HG03571 (cell line): ENCODE measurements at regions not wholly inside any gene's neighbourhood (a gene's known extent, or its start where the extent isn't known, plus 50 kb on each side); places are given as distances from the start of the nearest gene placed in this dataset.

Experiments used
- ATAC-seq: cut with Tn5 transposase; IDR thresholded peaks from one replicate; pipeline ENCODE4 v1.9.1; 2021; ENCODE audit not compliant: unreplicated experiment

DNA sequence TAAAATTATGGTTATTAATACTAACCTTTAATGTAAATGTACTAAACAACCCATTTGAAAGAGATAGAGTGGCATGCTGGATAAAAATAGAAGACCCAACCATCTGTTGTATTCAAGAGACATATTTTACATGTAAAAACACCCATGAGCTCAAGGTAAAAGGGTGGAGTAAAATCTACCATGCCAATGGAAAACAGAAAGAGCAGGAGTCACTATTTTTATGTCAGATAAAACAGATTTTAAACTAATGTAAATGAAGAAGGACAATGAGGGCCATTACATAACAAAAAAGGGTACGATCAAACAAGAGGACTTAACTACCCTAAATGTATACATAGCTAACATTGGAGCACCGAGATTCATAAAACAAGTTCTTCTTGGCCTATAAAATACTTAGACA is 66.3 kb downstream of the ITM2A start:
- ATAC-seq = no peak

DNA sequence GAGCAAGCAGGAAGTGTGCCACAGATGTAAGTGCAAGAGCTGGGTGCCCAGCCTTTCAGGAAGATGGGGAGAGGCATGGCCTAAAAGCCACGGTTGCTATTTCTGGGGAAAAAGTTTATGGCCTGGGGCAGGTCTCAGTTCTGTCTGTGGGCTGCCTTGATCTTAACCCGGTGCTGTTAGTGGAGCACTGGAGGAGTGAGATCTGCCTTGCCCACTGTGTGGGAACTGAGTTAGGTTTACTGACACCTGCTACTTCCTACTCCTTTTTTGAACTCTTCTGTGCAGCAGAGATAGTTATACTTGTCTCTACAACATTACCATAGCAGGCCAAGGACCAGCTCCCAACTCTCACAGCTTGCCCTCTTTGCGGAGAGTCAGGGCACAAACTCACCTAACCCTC is 76.5 kb downstream of the ITM2A start:
- no peak for ATAC-seq

DNA sequence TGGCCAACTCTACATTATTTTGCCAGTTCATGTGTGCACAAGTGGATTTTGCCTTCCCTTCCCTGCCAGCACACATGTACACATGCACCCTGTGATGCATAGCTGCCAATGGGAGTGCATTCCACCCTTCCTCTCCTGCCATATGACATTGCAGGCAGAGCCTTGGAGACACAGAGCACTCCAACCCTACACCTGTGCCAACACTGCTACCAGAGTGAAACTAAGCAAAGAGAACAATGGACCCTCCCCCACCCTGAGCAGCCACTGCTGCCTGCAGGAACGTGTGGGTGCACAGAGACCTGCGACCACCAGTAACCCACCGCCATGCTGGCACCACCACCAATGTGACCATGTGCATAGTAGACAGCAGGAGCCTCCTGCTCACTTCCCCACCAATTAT is 78.4 kb downstream of the ITM2A start:
- no peak for ATAC-seq

DNA sequence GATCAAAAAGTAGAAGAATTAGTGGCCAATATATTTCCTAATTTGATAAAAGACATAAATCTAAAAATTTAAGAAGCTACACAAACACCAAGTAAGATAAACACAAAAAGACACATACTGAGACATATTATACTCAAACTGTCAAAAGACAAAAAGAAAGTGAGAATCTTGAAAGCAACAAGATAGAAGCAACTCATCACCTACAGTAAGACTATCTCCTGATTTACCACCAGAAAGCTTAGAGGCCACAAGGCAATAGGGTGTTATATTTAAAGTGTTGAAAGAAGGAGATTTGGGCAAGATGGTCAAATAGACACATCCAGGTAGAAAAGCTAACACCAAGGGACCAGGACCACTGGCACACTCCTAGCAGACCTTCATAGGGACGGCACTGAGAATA is 79.4 kb downstream of the ITM2A start:
- ATAC-seq = no peak

DNA sequence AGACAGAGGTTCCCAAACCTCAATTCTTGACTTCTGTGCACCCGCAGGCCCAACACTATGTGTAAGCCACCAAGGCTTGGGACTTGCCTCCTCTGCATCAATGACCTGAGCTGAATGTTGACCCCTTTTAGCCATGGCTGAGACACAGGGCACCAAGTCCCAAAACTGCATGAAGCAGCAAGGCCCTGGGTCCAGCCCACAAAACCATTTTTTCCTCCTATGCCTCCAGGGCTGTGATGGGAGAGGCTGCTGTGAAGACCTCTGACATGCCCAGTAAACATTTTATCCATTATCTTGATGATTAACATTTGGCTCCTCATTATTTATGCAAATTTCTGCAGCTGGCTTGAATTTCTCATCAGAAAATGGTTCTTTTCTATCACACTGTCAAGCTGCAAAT is 85.4 kb downstream of the ITM2A start:
- no peak for ATAC-seq

DNA sequence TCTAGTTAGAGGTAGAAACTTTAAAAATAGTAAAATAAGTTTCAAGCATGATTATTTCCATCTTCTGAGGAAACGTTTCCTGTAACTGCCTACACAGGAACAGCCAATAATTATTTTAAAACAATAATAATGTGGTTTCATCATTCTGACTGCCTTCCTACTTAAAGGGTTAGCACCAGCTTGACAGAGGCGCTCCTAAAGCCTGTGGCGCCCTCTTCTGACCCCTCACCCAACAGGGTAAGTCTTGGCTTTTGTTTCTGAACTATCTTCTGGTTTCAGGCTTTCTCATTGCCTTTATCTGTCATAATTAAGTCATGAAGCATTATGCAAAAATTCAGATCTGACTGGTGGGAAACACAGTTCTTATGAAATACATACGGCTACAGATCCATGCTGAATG is 96.7 kb downstream of the ITM2A start:
- ATAC-seq = peak; percentile 86

DNA sequence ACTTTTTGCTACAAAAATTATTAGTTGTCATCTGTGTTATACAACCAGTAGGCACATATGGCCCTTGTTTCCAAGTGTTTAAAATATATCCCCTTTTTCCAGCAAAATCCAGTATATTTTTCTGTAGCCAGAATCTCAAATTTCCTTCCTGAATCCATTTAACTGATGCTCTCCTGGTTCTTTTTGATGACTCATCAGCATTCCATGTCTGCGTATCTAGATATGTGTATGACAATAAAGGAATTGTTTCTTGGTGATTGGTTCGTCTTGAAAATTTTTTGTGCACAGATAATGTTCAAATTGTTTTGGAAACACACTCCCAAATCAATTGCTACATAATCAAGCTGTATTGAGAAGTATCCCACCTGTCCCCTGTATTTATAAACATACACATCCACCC is 98.3 kb downstream of the ITM2A start:
- ATAC-seq = no peak

DNA sequence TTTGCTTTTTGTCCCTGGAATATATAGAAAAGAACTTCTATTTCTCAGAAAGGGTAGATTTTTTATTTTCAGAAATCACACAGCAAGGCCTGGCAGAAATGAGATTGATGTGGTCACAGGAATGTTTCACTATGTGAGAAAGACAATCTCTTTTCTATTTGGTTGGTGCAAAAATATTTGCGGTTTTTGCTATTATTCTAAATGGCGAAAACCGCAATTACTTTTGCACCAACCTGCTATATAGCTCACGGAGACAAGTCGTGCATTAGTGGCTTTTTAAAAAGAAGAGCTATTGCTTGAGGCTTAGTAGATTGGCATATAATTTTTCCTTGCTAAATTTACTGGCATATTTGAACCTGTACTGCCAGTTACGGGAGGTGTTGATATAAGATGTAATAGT is 100.4 kb downstream of the ITM2A start:
- ATAC-seq = no peak

DNA sequence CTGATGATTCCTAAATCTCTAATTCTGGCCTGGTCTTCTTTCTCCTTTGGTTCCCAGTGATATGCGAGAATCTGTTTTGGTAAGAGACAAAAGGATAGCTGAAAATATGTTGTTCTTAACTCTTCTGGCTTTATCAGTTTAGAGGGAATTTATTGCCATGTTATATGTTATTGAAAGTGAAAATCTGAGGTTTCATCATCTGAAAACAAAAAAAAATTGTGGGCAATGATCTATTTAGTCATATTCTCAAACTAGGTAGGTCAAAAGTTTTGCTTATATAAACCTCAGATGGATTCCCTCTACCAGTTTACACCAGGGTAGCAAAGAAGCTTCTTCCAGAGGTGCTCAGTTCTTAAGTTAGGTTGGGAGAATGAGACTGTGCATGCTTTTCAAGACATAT is 103.6 kb downstream of the ITM2A start:
- no peak for ATAC-seq

DNA sequence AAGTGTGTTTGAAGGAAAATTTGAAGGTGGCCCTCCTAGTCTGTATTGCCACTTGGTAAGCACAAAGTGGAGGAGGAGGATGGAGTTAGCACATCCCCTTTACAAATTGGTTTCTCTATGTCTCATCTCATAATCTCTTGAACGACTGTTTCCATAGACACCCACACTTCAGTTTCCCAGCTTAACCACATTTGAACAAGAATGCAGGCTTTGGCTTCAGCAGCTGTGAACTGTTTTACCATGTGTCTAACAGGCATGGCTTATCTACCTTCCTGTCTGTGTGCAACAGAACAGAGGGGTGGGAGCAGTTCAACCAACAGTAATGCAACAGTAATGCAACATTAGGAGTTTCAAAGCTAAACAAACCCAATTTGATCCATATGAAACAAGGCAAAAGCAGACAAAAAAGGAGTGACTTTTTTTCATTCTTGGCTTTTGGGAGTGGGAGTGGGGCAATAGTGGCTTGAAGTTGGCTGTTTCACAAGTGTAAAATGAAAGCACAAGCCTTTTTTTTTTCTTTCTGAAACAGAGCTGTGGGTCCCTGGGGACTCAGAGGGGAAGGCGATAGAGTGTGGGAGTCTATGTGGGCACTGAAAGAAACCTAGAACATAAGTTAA is 108.0 kb downstream of the ITM2A start:
- peak; percentile 87 for ATAC-seq

DNA sequence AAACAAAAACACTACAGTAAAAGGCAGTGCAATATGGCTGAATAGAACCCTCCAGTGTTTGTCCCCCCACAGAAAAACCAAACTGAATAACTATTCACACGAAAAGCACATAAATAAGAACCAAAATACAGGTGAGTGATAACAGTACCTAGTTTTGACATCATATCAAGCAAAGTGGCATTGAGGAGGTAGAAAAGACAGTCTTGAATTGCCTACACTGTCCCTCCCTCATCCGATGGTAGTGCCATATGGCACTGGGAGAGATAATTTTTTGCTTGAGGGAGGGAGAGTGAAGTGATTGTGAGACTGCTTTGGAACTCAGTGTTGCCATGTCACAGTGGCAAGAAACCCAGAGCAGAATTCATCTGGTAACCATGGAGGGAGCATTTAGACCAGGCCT is 99.2 kb downstream of the GPR174 start:
- ATAC-seq = no peak

DNA sequence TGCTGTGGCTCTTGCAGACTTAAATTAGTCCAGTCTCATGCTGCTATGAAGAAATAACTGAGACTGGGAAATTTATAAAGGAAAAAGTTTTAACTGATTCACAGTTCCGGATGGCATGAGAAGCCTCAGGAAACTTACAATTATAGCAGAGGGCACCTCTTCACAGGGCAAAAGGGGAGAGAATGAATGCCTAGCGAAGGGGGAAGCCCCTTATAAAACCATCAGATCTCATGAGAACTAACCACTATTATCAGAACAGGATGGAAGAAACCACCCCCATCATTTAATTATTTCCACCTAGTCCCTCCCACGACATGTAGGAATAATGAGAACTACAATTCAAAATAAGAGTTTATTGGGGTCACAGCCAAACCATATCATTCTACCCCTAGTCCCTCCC is 91.4 kb downstream of the GPR174 start:
- no peak for ATAC-seq

DNA sequence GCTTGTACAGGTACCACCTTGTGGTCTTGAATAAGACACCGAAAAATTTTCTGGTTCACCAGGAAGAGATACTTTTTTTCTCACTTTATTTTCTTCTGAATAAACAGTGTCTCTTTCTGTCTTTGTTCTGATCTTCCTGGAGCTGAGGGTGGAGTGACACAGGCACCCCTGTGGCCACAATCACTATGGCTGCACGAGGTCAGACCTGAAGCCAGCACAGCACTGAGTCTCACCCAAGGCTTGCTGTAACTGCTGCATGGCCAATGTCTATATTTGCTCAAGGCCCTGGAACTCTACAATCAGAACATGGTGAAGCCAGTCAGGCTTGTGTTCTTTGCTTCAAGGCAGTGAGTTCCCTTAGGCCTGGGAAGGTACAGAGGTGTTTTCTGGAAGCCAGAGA is 87.2 kb downstream of the GPR174 start:
- ATAC-seq = no peak
